ENCODE measurements at regions not wholly inside any gene's neighbourhood (a gene's known extent, or its start where the extent isn't known, plus 50 kb on each side); places are given as distances from the start of the nearest gene placed in this dataset.
A peak's percentile ranks its signal among the peaks of the same experiment; 100 is the strongest.

DNA sequence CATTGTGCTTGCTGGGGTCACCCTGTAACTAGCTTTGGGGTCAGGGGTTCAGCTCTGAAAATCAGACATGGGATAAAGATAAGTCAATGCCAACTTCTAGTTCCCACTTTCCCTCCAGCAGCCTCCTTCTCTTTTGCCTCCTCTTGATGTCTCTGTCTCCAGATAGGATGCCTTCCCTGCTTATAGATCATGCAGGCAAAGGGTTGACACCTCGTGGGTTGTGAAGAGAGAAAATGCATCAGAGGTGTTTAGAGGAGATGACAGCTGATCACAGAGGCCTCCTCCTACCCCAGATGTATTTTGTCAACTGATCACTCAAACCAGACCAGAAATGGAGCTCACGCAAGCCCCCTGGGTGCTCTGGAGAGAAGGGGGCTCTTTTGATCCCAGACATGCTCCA is 337.8 kb downstream of the BUD13 start:
- Histone ChIP-seq H4K91ac (ENCODE audit: low read depth, low read length, poor library complexity) (no peak overlapping the region), H2BK5ac (ENCODE audit: low read length) (no peak overlapping the region), H2AK5ac (ENCODE audit: low read depth, low read length) (no peak overlapping the region), H3K27me3 (ENCODE audit: control insufficient read depth in 3 of 3, insufficient read depth in 3 of 3, low read depth in 1 of 3, low read length in 3 of 3) (peaks cover 0 to 3% (median 0%) of the 10 kb centered on the region in 3 experiments), H2AFZ (ENCODE audit: low read length) (no peak overlapping the region), H2BK15ac (ENCODE audit: low read length) (no peak overlapping the region), H4K8ac (ENCODE audit: low read depth, low read length) (no peak overlapping the region), H3K79me1 (ENCODE audit: low read depth, low read length) (no peaks in the 10 kb centered on the region), H3K14ac (ENCODE audit: low read length) (no peak overlapping the region), H3K4me3 (ENCODE audit: low read length in 2 of 2) (no peak overlapping the region), H3K36me3 (replicated peaks in 1 of 2; ENCODE audit: control insufficient read depth in 2 of 2, insufficient read depth in 2 of 2, low read length in 2 of 2) (no peaks in the 10 kb centered on the region), H3K23ac (ENCODE audit: low read depth, low read length, poor library complexity) (no peak overlapping the region), H3K4me2 (ENCODE audit: insufficient read depth, low read length, poor library complexity, severe bottlenecking) (no peak overlapping the region), H2BK120ac (ENCODE audit: low read depth, low read length) (no peak overlapping the region), H3K27ac (replicated peaks; ENCODE audit: low read length) (no peak overlapping the region), H3K4me1 (ENCODE audit: control insufficient read depth in 2 of 2, insufficient read depth in 1 of 2, low read depth in 1 of 2, low read length in 2 of 2) (no peaks in the 10 kb centered on the region), H2BK12ac (ENCODE audit: low read length) (no peak overlapping the region), H3K9me3 (replicated peaks in 1 of 2; ENCODE audit: control insufficient read depth in 2 of 2, insufficient read depth in 1 of 2, low read depth in 1 of 2, low read length in 2 of 2) (no peaks in the 10 kb centered on the region), H3K18ac (ENCODE audit: low read length) (no peak overlapping the region), H3K9ac (ENCODE audit: low read depth, low read length, poor library complexity) (no peak overlapping the region), H3K4ac (ENCODE audit: low read length) (no peak overlapping the region)
- no peak for DNase-seq (ENCODE audit: low spot score)
- no CpG with 5 or more reads among the region's 2 CpGs for WGBS, 2 donors (ENCODE audit: extremely low coverage in 2 of 2, insufficient read length in 2 of 2, insufficient replicate concordance in 1 of 2)

DNA sequence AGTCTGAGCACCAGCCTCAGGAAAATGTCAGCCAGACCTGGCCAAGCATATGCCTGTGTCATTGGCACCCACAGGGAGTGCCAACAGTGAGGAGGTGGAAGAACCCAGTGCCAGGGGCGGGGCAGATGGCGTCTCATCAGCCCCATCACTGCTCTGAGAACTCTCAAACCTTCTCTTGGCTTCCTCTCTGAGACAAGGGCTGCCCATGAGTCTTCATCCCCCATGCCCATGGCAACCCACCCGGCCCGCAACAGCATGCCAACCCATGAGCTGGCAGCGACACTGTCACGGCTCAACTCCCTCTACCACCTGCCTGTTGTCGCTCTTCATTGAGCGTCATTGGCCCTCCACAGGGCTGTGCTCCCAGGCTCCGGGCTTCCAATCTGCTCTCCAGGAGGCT is 340.5 kb downstream of the BUD13 start:
- no peak overlapping the region for H3K4me3 ChIP-seq (ENCODE audit: low read length in 2 of 2)
- no peak overlapping the region for H3K9ac ChIP-seq (ENCODE audit: low read depth, low read length, poor library complexity)
- no peak overlapping the region for H2BK5ac ChIP-seq (ENCODE audit: low read length)
- H3K4me2 ChIP-seq (ENCODE audit: insufficient read depth, low read length, poor library complexity, severe bottlenecking): no peak overlapping the region
- H2AFZ ChIP-seq (ENCODE audit: low read length): no peak overlapping the region
- H2BK12ac ChIP-seq (ENCODE audit: low read length): no peak overlapping the region
- H2BK120ac ChIP-seq (ENCODE audit: low read depth, low read length): no peak overlapping the region
- H2BK15ac ChIP-seq (ENCODE audit: low read length): peak overlapping the region; percentile 16
- no peaks in the 10 kb centered on the region for H3K36me3 ChIP-seq (replicated peaks in 1 of 2; ENCODE audit: control insufficient read depth in 2 of 2, insufficient read depth in 2 of 2, low read length in 2 of 2)
- no peak overlapping the region for H4K91ac ChIP-seq (ENCODE audit: low read depth, low read length, poor library complexity)
- no CpG with 5 or more reads among the region's 9 CpGs for WGBS, 2 donors (ENCODE audit: extremely low coverage in 2 of 2, insufficient read length in 2 of 2, insufficient replicate concordance in 1 of 2)
- no peak overlapping the region for H3K14ac ChIP-seq (ENCODE audit: low read length)
- peak overlapping the region; percentile 44 for H3K18ac ChIP-seq (ENCODE audit: low read length)
- no peak overlapping the region for H3K4ac ChIP-seq (ENCODE audit: low read length)
- H3K4me1 ChIP-seq (ENCODE audit: control insufficient read depth in 2 of 2, insufficient read depth in 1 of 2, low read depth in 1 of 2, low read length in 2 of 2): peaks cover 0 to 11% of the 10 kb centered on the region in 2 donors
- peaks cover 0 to 3% (median 0%) of the 10 kb centered on the region in 3 experiments for H3K27me3 ChIP-seq (ENCODE audit: control insufficient read depth in 3 of 3, insufficient read depth in 3 of 3, low read depth in 1 of 3, low read length in 3 of 3)
- DNase-seq (ENCODE audit: low spot score): no peak
- H4K8ac ChIP-seq (ENCODE audit: low read depth, low read length): no peak overlapping the region
- H3K9me3 ChIP-seq (replicated peaks in 1 of 2; ENCODE audit: control insufficient read depth in 2 of 2, insufficient read depth in 1 of 2, low read depth in 1 of 2, low read length in 2 of 2): no peaks in the 10 kb centered on the region
- H2AK5ac ChIP-seq (ENCODE audit: low read depth, low read length): peak overlapping the region; percentile 48
- no peak overlapping the region for H3K23ac ChIP-seq (ENCODE audit: low read depth, low read length, poor library complexity)
- H3K27ac ChIP-seq (replicated peaks; ENCODE audit: low read length): no peak overlapping the region
- no peaks in the 10 kb centered on the region for H3K79me1 ChIP-seq (ENCODE audit: low read depth, low read length)

- no peak overlapping the region for H2AFZ ChIP-seq (ENCODE audit: low read length)
- H3K4me2 ChIP-seq (ENCODE audit: insufficient read depth, low read length, poor library complexity, severe bottlenecking): no peak overlapping the region
- H3K14ac ChIP-seq (ENCODE audit: low read length): no peak overlapping the region
- no peak for DNase-seq (ENCODE audit: low spot score)
- H3K18ac ChIP-seq (ENCODE audit: low read length): no peak overlapping the region
- WGBS, 2 donors (ENCODE audit: extremely low coverage in 2 of 2, insufficient read length in 2 of 2, insufficient replicate concordance in 1 of 2): no CpG with 5 or more reads among the region's 1 CpG
- H3K36me3 ChIP-seq (replicated peaks in 1 of 2; ENCODE audit: control insufficient read depth in 2 of 2, insufficient read depth in 2 of 2, low read length in 2 of 2): no peaks in the 10 kb centered on the region
- no peak overlapping the region for H3K27ac ChIP-seq (replicated peaks; ENCODE audit: low read length)
- peaks cover 0 to 3% (median 0%) of the 10 kb centered on the region in 3 experiments for H3K27me3 ChIP-seq (ENCODE audit: control insufficient read depth in 3 of 3, insufficient read depth in 3 of 3, low read depth in 1 of 3, low read length in 3 of 3)
- H4K91ac ChIP-seq (ENCODE audit: low read depth, low read length, poor library complexity): no peak overlapping the region
- H2BK12ac ChIP-seq (ENCODE audit: low read length): no peak overlapping the region
- no peak overlapping the region for H3K4ac ChIP-seq (ENCODE audit: low read length)
- H2BK120ac ChIP-seq (ENCODE audit: low read depth, low read length): no peak overlapping the region
- H2AK5ac ChIP-seq (ENCODE audit: low read depth, low read length): peak overlapping the region; percentile 48
- H2BK5ac ChIP-seq (ENCODE audit: low read length): no peak overlapping the region
- no peak overlapping the region for H4K8ac ChIP-seq (ENCODE audit: low read depth, low read length)
- H2BK15ac ChIP-seq (ENCODE audit: low read length): no peak overlapping the region
- no peaks in the 10 kb centered on the region for H3K9me3 ChIP-seq (replicated peaks in 1 of 2; ENCODE audit: control insufficient read depth in 2 of 2, insufficient read depth in 1 of 2, low read depth in 1 of 2, low read length in 2 of 2)
- H3K79me1 ChIP-seq (ENCODE audit: low read depth, low read length): no peaks in the 10 kb centered on the region
- H3K23ac ChIP-seq (ENCODE audit: low read depth, low read length, poor library complexity): no peak overlapping the region
- H3K4me1 ChIP-seq (ENCODE audit: control insufficient read depth in 2 of 2, insufficient read depth in 1 of 2, low read depth in 1 of 2, low read length in 2 of 2): peaks cover 0 to 11% of the 10 kb centered on the region in 2 donors
- no peak overlapping the region for H3K4me3 ChIP-seq (ENCODE audit: low read length in 2 of 2)
- H3K9ac ChIP-seq (ENCODE audit: low read depth, low read length, poor library complexity): no peak overlapping the region
Measured at GRCh38 chr11:116431842-116432241, 340.9 kb downstream of the BUD13 start.

DNA sequence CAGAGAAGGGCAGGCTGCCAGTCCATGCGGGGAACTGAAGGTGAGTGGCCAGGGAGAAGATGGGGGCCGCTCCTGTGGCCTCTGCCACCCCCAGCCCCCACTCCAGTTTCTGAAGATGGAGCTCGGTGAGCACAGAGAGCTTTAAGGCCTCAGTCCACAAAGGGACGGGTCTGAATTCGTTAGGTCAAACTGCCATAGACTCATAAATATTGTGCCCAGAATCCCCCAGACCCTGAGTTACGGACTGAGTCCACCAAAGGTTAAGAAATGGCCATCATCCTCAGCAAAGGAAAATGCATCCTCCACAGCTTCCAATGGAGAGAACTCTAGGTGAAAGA is 344.2 kb downstream of the BUD13 start:
- Histone ChIP-seq H2AK5ac (ENCODE audit: low read depth, low read length) (no peak overlapping the region), H3K4ac (ENCODE audit: low read length) (no peak overlapping the region), H3K36me3 (replicated peaks in 1 of 2; ENCODE audit: control insufficient read depth in 2 of 2, insufficient read depth in 2 of 2, low read length in 2 of 2) (no peaks in the 10 kb centered on the region), H4K91ac (ENCODE audit: low read depth, low read length, poor library complexity) (no peak overlapping the region), H3K14ac (ENCODE audit: low read length) (no peak overlapping the region), H3K27me3 (ENCODE audit: control insufficient read depth in 3 of 3, insufficient read depth in 3 of 3, low read depth in 1 of 3, low read length in 3 of 3) (no peaks in the 10 kb centered on the region), H3K9me3 (replicated peaks in 1 of 2; ENCODE audit: control insufficient read depth in 2 of 2, insufficient read depth in 1 of 2, low read depth in 1 of 2, low read length in 2 of 2) (no peaks in the 10 kb centered on the region), H3K18ac (ENCODE audit: low read length) (no peak overlapping the region), H3K9ac (ENCODE audit: low read depth, low read length, poor library complexity) (peak overlapping the region; percentile 24), H3K4me1 (ENCODE audit: control insufficient read depth in 2 of 2, insufficient read depth in 1 of 2, low read depth in 1 of 2, low read length in 2 of 2) (peaks cover 0 to 11% of the 10 kb centered on the region in 2 donors), H2BK5ac (ENCODE audit: low read length) (peak overlapping the region; percentile 4), H2BK15ac (ENCODE audit: low read length) (no peak overlapping the region), H2AFZ (ENCODE audit: low read length) (no peak overlapping the region), H3K4me2 (ENCODE audit: insufficient read depth, low read length, poor library complexity, severe bottlenecking) (no peak overlapping the region), H4K8ac (ENCODE audit: low read depth, low read length) (no peak overlapping the region), H3K27ac (replicated peaks; ENCODE audit: low read length) (no peak overlapping the region), H3K4me3 (ENCODE audit: low read length in 2 of 2) (no peak overlapping the region), H3K23ac (ENCODE audit: low read depth, low read length, poor library complexity) (no peak overlapping the region), H2BK12ac (ENCODE audit: low read length) (no peak overlapping the region), H3K79me1 (ENCODE audit: low read depth, low read length) (no peaks in the 10 kb centered on the region), H2BK120ac (ENCODE audit: low read depth, low read length) (no peak overlapping the region)
- DNase-seq (ENCODE audit: low spot score): no peak
- WGBS, 2 donors (ENCODE audit: extremely low coverage in 2 of 2, insufficient read length in 2 of 2, insufficient replicate concordance in 1 of 2): no CpG with 5 or more reads among the region's 6 CpGs

All from neuronal stem cell (in vitro differentiated cells).